ENCODE measurements at regions not wholly inside any gene's neighbourhood (a gene's known extent, or its start where the extent isn't known, plus 50 kb on each side); places are given as distances from the start of the nearest gene placed in this dataset.

DNA sequence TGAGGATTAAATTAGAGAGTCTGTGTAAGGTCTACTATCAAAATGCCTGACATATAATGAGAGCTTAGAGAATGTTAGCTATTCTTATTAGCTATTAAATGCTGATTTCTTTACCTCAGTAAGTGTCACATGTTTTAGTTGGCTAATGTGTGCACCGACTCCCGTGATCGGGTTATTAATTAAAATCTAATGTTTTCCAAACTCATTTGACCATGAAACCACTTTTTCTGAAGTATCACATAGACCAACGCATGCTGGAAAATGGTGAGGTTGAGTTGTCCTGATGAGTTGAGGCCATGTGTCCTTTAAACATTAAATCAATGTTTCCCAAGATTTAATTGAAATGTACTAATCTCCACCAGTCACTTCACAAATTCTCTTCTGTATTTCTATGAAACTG lies 84.8 kb upstream of the C1QTNF7 start:
- Histone ChIP-seq H3K9ac (no peak overlapping the region), H3K4me2 (no peak overlapping the region), H2AFZ (ENCODE audit: low read depth) (no peak overlapping the region), H3K36me3 (ENCODE audit: insufficient read depth) (no peaks in the 10 kb centered on the region), H3K4me1 (ENCODE audit: low read depth, poor library complexity, severe bottlenecking) (no peaks in the 10 kb centered on the region), H3K4me3 (IDR thresholded peaks at IDR 0.05; ENCODE audit: insufficient read depth, low read depth, low read length) (no peak overlapping the region), H3K27ac (no peak overlapping the region), H3K79me2 (ENCODE audit: insufficient read depth, low read depth) (no peaks in the 10 kb centered on the region), H3K27me3 (ENCODE audit: insufficient read depth, low read depth) (no peaks in the 10 kb centered on the region), H4K20me1 (ENCODE audit: insufficient read depth) (no peaks in the 10 kb centered on the region)
- no peak for TF ChIP-seq CTCF (conservative IDR thresholded peaks at IDR 0.05; ENCODE audit: low read depth, low read length)

- no peak overlapping the region for H3K9ac ChIP-seq
- no peaks in the 10 kb centered on the region for H3K79me2 ChIP-seq (ENCODE audit: insufficient read depth, low read depth)
- TF ChIP-seq CTCF (conservative IDR thresholded peaks at IDR 0.05; ENCODE audit: low read depth, low read length): no peak
- no peaks in the 10 kb centered on the region for H4K20me1 ChIP-seq (ENCODE audit: insufficient read depth)
- H3K36me3 ChIP-seq (ENCODE audit: insufficient read depth): no peaks in the 10 kb centered on the region
- H3K4me1 ChIP-seq (ENCODE audit: low read depth, poor library complexity, severe bottlenecking): no peaks in the 10 kb centered on the region
- H3K27me3 ChIP-seq (ENCODE audit: insufficient read depth, low read depth): no peaks in the 10 kb centered on the region
- no peak overlapping the region for H3K4me2 ChIP-seq
- H2AFZ ChIP-seq (ENCODE audit: low read depth): no peak overlapping the region
- no peak overlapping the region for H3K4me3 ChIP-seq (IDR thresholded peaks at IDR 0.05; ENCODE audit: insufficient read depth, low read depth, low read length)
- no peak overlapping the region for H3K27ac ChIP-seq
Observed at GRCh38 chr4:15343581-15343980, 84.3 kb upstream of the C1QTNF7 start.

DNA sequence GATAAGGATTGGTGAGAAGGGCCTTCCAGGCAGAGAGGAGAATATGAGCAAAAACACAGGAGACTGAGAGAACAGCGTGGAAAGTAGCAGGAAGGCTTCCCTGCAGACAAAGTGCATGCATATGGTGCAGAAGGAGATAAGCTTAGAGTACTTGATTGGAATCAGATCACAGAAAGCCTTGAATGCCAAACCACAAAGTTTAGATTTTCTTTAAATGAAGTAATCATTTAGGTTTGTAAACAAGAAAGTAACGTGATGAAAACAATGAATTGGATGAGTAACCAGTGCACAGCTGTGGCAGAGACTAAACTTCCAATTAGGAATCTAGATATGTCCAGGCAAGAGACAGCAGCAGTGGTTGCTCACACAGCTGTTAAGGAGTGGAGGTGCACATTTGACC lies 83.8 kb upstream of the C1QTNF7 start:
- Histone ChIP-seq H3K4me3 (IDR thresholded peaks at IDR 0.05; ENCODE audit: insufficient read depth, low read depth, low read length) (no peak overlapping the region), H3K9ac (no peak overlapping the region), H3K4me1 (ENCODE audit: low read depth, poor library complexity, severe bottlenecking) (no peaks in the 10 kb centered on the region), H3K27me3 (ENCODE audit: insufficient read depth, low read depth) (no peaks in the 10 kb centered on the region), H4K20me1 (ENCODE audit: insufficient read depth) (no peaks in the 10 kb centered on the region), H3K79me2 (ENCODE audit: insufficient read depth, low read depth) (no peaks in the 10 kb centered on the region), H3K27ac (no peak overlapping the region), H2AFZ (ENCODE audit: low read depth) (no peak overlapping the region), H3K4me2 (no peak overlapping the region), H3K36me3 (ENCODE audit: insufficient read depth) (no peaks in the 10 kb centered on the region)
- TF ChIP-seq CTCF (conservative IDR thresholded peaks at IDR 0.05; ENCODE audit: low read depth, low read length): no peak

- Histone ChIP-seq H3K79me2 (ENCODE audit: insufficient read depth, low read depth) (no peaks in the 10 kb centered on the region), H4K20me1 (ENCODE audit: insufficient read depth) (no peaks in the 10 kb centered on the region), H3K9ac (no peak overlapping the region), H3K27me3 (ENCODE audit: insufficient read depth, low read depth) (no peaks in the 10 kb centered on the region), H3K4me1 (ENCODE audit: low read depth, poor library complexity, severe bottlenecking) (no peaks in the 10 kb centered on the region), H3K4me2 (no peak overlapping the region), H2AFZ (ENCODE audit: low read depth) (no peak overlapping the region), H3K4me3 (IDR thresholded peaks at IDR 0.05; ENCODE audit: insufficient read depth, low read depth, low read length) (no peak overlapping the region), H3K36me3 (ENCODE audit: insufficient read depth) (no peaks in the 10 kb centered on the region), H3K27ac (no peak overlapping the region)
- no peak for TF ChIP-seq CTCF (conservative IDR thresholded peaks at IDR 0.05; ENCODE audit: low read depth, low read length)
Observed at GRCh38 chr4:15345134-15345533, 82.7 kb upstream of the C1QTNF7 start.

GRCh38 chr4:15348236-15348635 lies 79.6 kb upstream of the C1QTNF7 start:
- H3K4me2 ChIP-seq: no peak overlapping the region
- no peaks in the 10 kb centered on the region for H4K20me1 ChIP-seq (ENCODE audit: insufficient read depth)
- H3K79me2 ChIP-seq (ENCODE audit: insufficient read depth, low read depth): no peaks in the 10 kb centered on the region
- no peak overlapping the region for H3K27ac ChIP-seq
- no peak overlapping the region for H3K4me3 ChIP-seq (IDR thresholded peaks at IDR 0.05; ENCODE audit: insufficient read depth, low read depth, low read length)
- no peaks in the 10 kb centered on the region for H3K27me3 ChIP-seq (ENCODE audit: insufficient read depth, low read depth)
- H3K9ac ChIP-seq: no peak overlapping the region
- no peaks in the 10 kb centered on the region for H3K36me3 ChIP-seq (ENCODE audit: insufficient read depth)
- no peak overlapping the region for H2AFZ ChIP-seq (ENCODE audit: low read depth)
- H3K4me1 ChIP-seq (ENCODE audit: low read depth, poor library complexity, severe bottlenecking): no peaks in the 10 kb centered on the region
- TF ChIP-seq CTCF (conservative IDR thresholded peaks at IDR 0.05; ENCODE audit: low read depth, low read length): no peak
